Ishikawa (cell line): ENCODE measurements at regions not wholly inside any gene's neighbourhood (a gene's known extent, or its start where the extent isn't known, plus 50 kb on each side); places are given as distances from the start of the nearest gene placed in this dataset.

Experiments
- CEBPB ChIP-seq: IDR thresholded peaks from 2 replicates; pipeline ENCODE4 v1.6.1; 2012
- EGR1 ChIP-seq: IDR thresholded peaks from 2 replicates; pipeline ENCODE4 v1.6.1; 2012
- RAD21 ChIP-seq: IDR thresholded peaks from 2 replicates; pipeline ENCODE4 v1.6.1; 2012; ENCODE audit warnings: low read depth
- REST ChIP-seq: IDR thresholded peaks from 2 replicates; pipeline ENCODE4 v1.6.1; 2012; ENCODE audit warnings: low read depth, mild to moderate bottlenecking
- TAF1 ChIP-seq: IDR thresholded peaks from 2 replicates; pipeline ENCODE4 v1.6.1; 2012; ENCODE audit warnings: low read depth, mild to moderate bottlenecking
- TCF12 ChIP-seq: IDR thresholded peaks from 2 replicates; pipeline ENCODE4 v1.6.1; 2012; ENCODE audit warnings: low read depth
- YY1 ChIP-seq: IDR thresholded peaks from 2 replicates; pipeline ENCODE4 v1.6.1; 2012; ENCODE audit warnings: low read depth

- TF ChIP-seq CEBPB (no peak), EGR1 (no peak), YY1 (no peak), TCF12 (no peak), REST (no peak), RAD21 (no peak), TAF1 (no peak)
Measured at GRCh38 chr6:55668591-55668990, 89.6 kb upstream of the HMGCLL1 start.
